ENCODE measurements at regions not wholly inside any gene's neighbourhood (a gene's known extent, or its start where the extent isn't known, plus 50 kb on each side); places are given as distances from the start of the nearest gene placed in this dataset.

- TF ChIP-seq CTCF (IDR thresholded peaks at IDR 0.05; ENCODE audit: extremely low read depth, insufficient read depth, missing control alignments) = no peak
These were observed 184.8 kb downstream of the GABRG1 start for GRCh38 chr4:45939056-45939455.

GRCh38 chr4:45931154-45931553, 192.7 kb downstream of the GABRG1 start:
- TF ChIP-seq CTCF (IDR thresholded peaks at IDR 0.05; ENCODE audit: extremely low read depth, insufficient read depth, missing control alignments) = no peak
- in situ Hi-C loops (cut with MboI; ENCODE audit: low pct_unique_long_range_greater_than_20kb, low sequenced_read_pairs, unreplicated experiment) = no loop called here
- DNase-seq (ENCODE audit: low spot score) = no peak

More at GRCh38 chr4:45939056-45939455, 184.8 kb downstream of the GABRG1 start:
- in situ Hi-C loops (cut with MboI; ENCODE audit: low pct_unique_long_range_greater_than_20kb, low sequenced_read_pairs, unreplicated experiment) = no loop called here
- no peak for DNase-seq (ENCODE audit: low spot score)

GRCh38 chr4:45927641-45928040, 196.2 kb downstream of the GABRG1 start:
- no peak for DNase-seq (ENCODE audit: low spot score)
- TF ChIP-seq CTCF (IDR thresholded peaks at IDR 0.05; ENCODE audit: extremely low read depth, insufficient read depth, missing control alignments) = no peak
- in situ Hi-C loops (cut with MboI; ENCODE audit: low pct_unique_long_range_greater_than_20kb, low sequenced_read_pairs, unreplicated experiment) = no loop called here

- in situ Hi-C loops (cut with MboI; ENCODE audit: low pct_unique_long_range_greater_than_20kb, low sequenced_read_pairs, unreplicated experiment) = no loop called here
- TF ChIP-seq CTCF (IDR thresholded peaks at IDR 0.05; ENCODE audit: extremely low read depth, insufficient read depth, missing control alignments) = no peak
- no peak for DNase-seq (ENCODE audit: low spot score)
These were observed 198.0 kb downstream of the GABRG1 start for GRCh38 chr4:45925809-45926208.

- in situ Hi-C loops (cut with MboI; ENCODE audit: low pct_unique_long_range_greater_than_20kb, low sequenced_read_pairs, unreplicated experiment) = no loop called here
- TF ChIP-seq CTCF (IDR thresholded peaks at IDR 0.05; ENCODE audit: extremely low read depth, insufficient read depth, missing control alignments) = no peak
These were observed 203.0 kb downstream of the GABRG1 start for GRCh38 chr4:45920861-45921260.

GRCh38 chr4:45910511-45910910, 213.3 kb downstream of the GABRG1 start:
- TF ChIP-seq CTCF (IDR thresholded peaks at IDR 0.05; ENCODE audit: extremely low read depth, insufficient read depth, missing control alignments) = no peak
- in situ Hi-C loops (cut with MboI; ENCODE audit: low pct_unique_long_range_greater_than_20kb, low sequenced_read_pairs, unreplicated experiment) = no loop called here
- no peak for DNase-seq (ENCODE audit: low spot score)

More at GRCh38 chr4:45920861-45921260, 203.0 kb downstream of the GABRG1 start:
- DNase-seq (ENCODE audit: low spot score) = no peak

All from GM13977 (cell line).